ENCODE measurements at regions not wholly inside any gene's neighbourhood (a gene's known extent, or its start where the extent isn't known, plus 50 kb on each side); places are given as distances from the start of the nearest gene placed in this dataset.

GRCh38 chr11:95363164-95363563 is 132.2 kb upstream of the SESN3 start:
- DNase-seq (ENCODE audit: low read depth, low spot score): no peak
- no TSS peak for BruUV-seq (replicated peaks)

More at GRCh38 chr11:95363164-95363563, 132.2 kb upstream of the SESN3 start:
- no peak overlapping the region for H3K4me2 ChIP-seq (ENCODE audit: insufficient read depth, low read length)
- no peak overlapping the region for H2AFZ ChIP-seq (ENCODE audit: low read depth, low read length)
- no peaks in the 10 kb centered on the region for H3K27me3 ChIP-seq (ENCODE audit: control insufficient read depth in 2 of 2, insufficient read depth in 2 of 2, low read length in 2 of 2)
- H3K27ac ChIP-seq (ENCODE audit: insufficient read depth, low read depth, low read length): no peak overlapping the region
- no peaks in the 10 kb centered on the region for H3K36me3 ChIP-seq (ENCODE audit: control insufficient read depth in 2 of 2, extremely low read depth in 1 of 2, insufficient read depth in 2 of 2, low read length in 2 of 2)
- H3K79me2 ChIP-seq (ENCODE audit: control insufficient read depth, insufficient read depth, low read length): no peaks in the 10 kb centered on the region
- dilution Hi-C loops (cut with MboI; ENCODE audit: extremely low pct_ligation_motif_present, low sequenced_read_pairs) (no loop called here), intact Hi-C loops (cut with micrococcal nuclease) (loop anchor here (10.0 kb wide), 2 partner anchors 208 to 342 kb away; no protein-coding TSS in a partner anchor)
- FAIRE-seq: no peak
- H3K9me3 ChIP-seq (replicated peaks; ENCODE audit: control insufficient read depth, insufficient read depth, low read length): no peaks in the 10 kb centered on the region
- H3K4me3 ChIP-seq (replicated peaks in 1 of 3; ENCODE audit: insufficient read depth in 1 of 3, low read depth in 1 of 3, low read length in 3 of 3): no peak overlapping the region
- TF ChIP-seq CTCF (IDR thresholded peaks at IDR 0.05; ENCODE audit: extremely low read depth in 1 of 2, insufficient read depth in 1 of 2, low read depth in 1 of 2, low read length in 2 of 2): no peak
- no peak for TF ChIP-seq EZH2 (IDR thresholded peaks at IDR 0.05; ENCODE audit: borderline replicate concordance, low read depth, low read length, severe bottlenecking)
- no peak for TF ChIP-seq MYC (IDR thresholded peaks at IDR 0.05; ENCODE audit: low read depth, low read length)
- TF ChIP-seq GATA2 (IDR thresholded peaks at IDR 0.05; ENCODE audit: insufficient read depth, insufficient read length, low read depth, low read length): no peak
- no peak overlapping the region for H3K9ac ChIP-seq (replicated peaks; ENCODE audit: extremely low read depth, insufficient read depth, low read length)
- H3K9me1 ChIP-seq (replicated peaks; ENCODE audit: control insufficient read depth, extremely low read depth, insufficient read depth, low read length): no peaks in the 10 kb centered on the region
- ChIA-PET CTCF (interaction anchor here (1.2 kb wide), 1 partner anchor 9 kb away, joined by 3 read pairs; no protein-coding TSS in a partner anchor), POLR2A (no interaction called here)
- H3K4me1 ChIP-seq (ENCODE audit: control insufficient read depth, extremely low read depth, insufficient read depth, low read length): no peaks in the 10 kb centered on the region
- H4K20me1 ChIP-seq (replicated peaks; ENCODE audit: control insufficient read depth, extremely low read depth, insufficient read depth, low read length): no peaks in the 10 kb centered on the region

Measured in endothelial cell of umbilical vein (primary cell).